Endothelial cell of umbilical vein (primary cell): ENCODE measurements at regions not wholly inside any gene's neighbourhood (a gene's known extent, or its start where the extent isn't known, plus 50 kb on each side); places are given as distances from the start of the nearest gene placed in this dataset.

Source experiments
- BruUV-seq: library from RNA; stranded (reverse); fragments of 400-500 nt; replicated peaks from 2 replicates; lab custom pipeline; 2021; lab: Mats Ljungman, UMichigan
- CTCF ChIA-PET: fragments of 300-600, 350-600 bp; sonication (Branson Sonifier 250); formaldehyde crosslinking; loops from one replicate; lab custom pipeline; 2021; ENCODE audit warnings: antibody characterized with exemption, inconsistent platforms; lab: Charles Lee
- POLR2A ChIA-PET: fragments of 300-600, 350-600 bp; sonication (Branson Sonifier 250); formaldehyde crosslinking; loops from one replicate; lab custom pipeline; 2021; ENCODE audit warnings: antibody characterized with exemption, inconsistent platforms; lab: Charles Lee
- DNase-seq: peaks from one replicate; pipeline ENCODE4 v3.0.0-alpha.2; 2011; ENCODE audit warnings: low read depth, low spot score
- FAIRE-seq: peaks from 2 replicates; lab custom pipeline; 2011; peaks lifted over from hg19 to GRCh38; lab: Jason Lieb, UNC
- H2AFZ ChIP-seq: 2 replicates; pipeline ENCODE4 v1.6.0; 2012; ENCODE audit warnings: low read depth, low read length, control low read depth, inconsistent platforms
- H3K27ac ChIP-seq: 2 replicates; pipeline ENCODE4 v1.5.1; 2011; ENCODE audit warnings: low read depth, mild to moderate bottlenecking, control low read depth, low read length, moderate library complexity; ENCODE audit not compliant: insufficient read depth
- H3K27me3 ChIP-seq, 2 experiments: 2 replicates each; pipeline versions ENCODE4 v1.6.0 to v1.6.1; 2011; ENCODE audit warnings: low read length in 2 of 2, mixed read lengths in 1 of 2; ENCODE audit not compliant: control insufficient read depth in 2 of 2, insufficient read depth in 2 of 2
- H3K36me3 ChIP-seq, 2 experiments: 2 replicates in 1 of 2; 3 replicates in 1 of 2; pipeline ENCODE4 v1.5.1; 2011; ENCODE audit warnings: low read length in 2 of 2, mild to moderate bottlenecking in 1 of 2, moderate library complexity in 1 of 2; ENCODE audit not compliant: control insufficient read depth in 2 of 2, insufficient read depth in 2 of 2; ENCODE audit errors: extremely low read depth in 1 of 2
- H3K4me1 ChIP-seq: 3 replicates; pipeline ENCODE4 v1.5.1; 2011; ENCODE audit warnings: mild to moderate bottlenecking, low read length; ENCODE audit not compliant: control insufficient read depth, insufficient read depth; ENCODE audit errors: extremely low read depth
- H3K4me2 ChIP-seq: 2 replicates; pipeline ENCODE4 v1.6.1; 2011; ENCODE audit warnings: low read length, control low read depth, mixed read lengths; ENCODE audit not compliant: insufficient read depth
- H3K4me3 ChIP-seq, 3 experiments: fragments of 200-600 bp in 1 of 3; sonication (generic), shearing (Covaris generic) in 1 of 3; replicated peaks in 1 of 3; 2 replicates each; pipeline ENCODE4 v1.5.1; 2011 to 2016; ENCODE audit warnings: control low read depth in 3 of 3, low read length in 3 of 3, mild to moderate bottlenecking in 2 of 3, inconsistent platforms in 1 of 3, low read depth in 1 of 3, moderate library complexity in 1 of 3; ENCODE audit not compliant: insufficient read depth in 1 of 3
- H3K79me2 ChIP-seq: 2 replicates; pipeline ENCODE4 v1.6.0; 2012; ENCODE audit warnings: low read length, inconsistent platforms; ENCODE audit not compliant: control insufficient read depth, insufficient read depth
- H3K9ac ChIP-seq: replicated peaks from 2 replicates; pipeline ENCODE3; 2011; ENCODE audit warnings: low read length, control low read depth; ENCODE audit not compliant: insufficient read depth; ENCODE audit errors: extremely low read depth
- H3K9me1 ChIP-seq: replicated peaks from 3 replicates; pipeline ENCODE4 v1.6.0; 2011; ENCODE audit warnings: mild to moderate bottlenecking, low read length; ENCODE audit not compliant: control insufficient read depth, insufficient read depth; ENCODE audit errors: extremely low read depth
- H3K9me3 ChIP-seq: replicated peaks from 2 replicates; pipeline ENCODE4 v1.5.1; 2012; ENCODE audit warnings: low read length, inconsistent platforms; ENCODE audit not compliant: control insufficient read depth, insufficient read depth
- H4K20me1 ChIP-seq: replicated peaks from 2 replicates; pipeline ENCODE3; 2011; ENCODE audit warnings: mild to moderate bottlenecking, low read length; ENCODE audit not compliant: control insufficient read depth, insufficient read depth; ENCODE audit errors: extremely low read depth
- EZH2 ChIP-seq: IDR thresholded peaks from 2 replicates; pipeline ENCODE4 v1.6.1; 2012; ENCODE audit warnings: borderline replicate concordance, low read depth, mild to moderate bottlenecking, moderate library complexity, low read length, inconsistent platforms; ENCODE audit not compliant: severe bottlenecking
- FOS ChIP-seq: IDR thresholded peaks from 2 replicates; pipeline ENCODE4 v1.6.1; 2011; ENCODE audit warnings: mild to moderate bottlenecking, low read length, moderate library complexity, borderline replicate concordance; ENCODE audit not compliant: insufficient read depth
- GATA2 ChIP-seq: IDR thresholded peaks from 2 replicates; pipeline ENCODE4 v1.7.0; 2011; ENCODE audit warnings: low read depth, mild to moderate bottlenecking, moderate library complexity, mixed read lengths, low read length; ENCODE audit not compliant: insufficient read length, insufficient read depth
- JUN ChIP-seq: IDR thresholded peaks from 2 replicates; pipeline ENCODE4 v1.6.1; 2011; ENCODE audit warnings: borderline replicate concordance, low read depth; ENCODE audit not compliant: insufficient read length, insufficient read depth
- POLR2AphosphoS5 ChIP-seq: IDR thresholded peaks from 2 replicates; pipeline ENCODE4 v1.6.1; 2012; ENCODE audit warnings: low read depth, mild to moderate bottlenecking, control low read depth, low read length, moderate library complexity; ENCODE audit not compliant: insufficient read depth
- dilution Hi-C: fragments of 300-500 bp; cut with MboI; formaldehyde crosslinking; loops from one replicate; pipeline ENCODE4 v1.15.0; 2019; ENCODE audit warnings: low sequenced_read_pairs; ENCODE audit not compliant: extremely low pct_ligation_motif_present
- intact Hi-C: fragments of 100-400 bp; cut with micrococcal nuclease; formaldehyde crosslinking; loops from one replicate; pipeline ENCODE4 v1.10.0; 2022
- TF ChIP-seq, protein P1 (sequence below): IDR thresholded peaks from 2 replicates; pipeline ENCODE4 v1.6.1; 2011; ENCODE audit not compliant: insufficient read depth, insufficient read length
- TF ChIP-seq, protein P2 (sequence below), 2 donors: IDR thresholded peaks; 1 replicate in 1 of 2; 2 replicates in 1 of 2; pipeline ENCODE4 v1.5.1; 2011; ENCODE audit warnings: low read length in 2 of 2, mild to moderate bottlenecking in 2 of 2, moderate library complexity in 2 of 2, control low read depth in 1 of 2, inconsistent platforms in 1 of 2, low read depth in 1 of 2; ENCODE audit not compliant: insufficient read depth in 1 of 2; ENCODE audit errors: extremely low read depth in 1 of 2

DNA sequence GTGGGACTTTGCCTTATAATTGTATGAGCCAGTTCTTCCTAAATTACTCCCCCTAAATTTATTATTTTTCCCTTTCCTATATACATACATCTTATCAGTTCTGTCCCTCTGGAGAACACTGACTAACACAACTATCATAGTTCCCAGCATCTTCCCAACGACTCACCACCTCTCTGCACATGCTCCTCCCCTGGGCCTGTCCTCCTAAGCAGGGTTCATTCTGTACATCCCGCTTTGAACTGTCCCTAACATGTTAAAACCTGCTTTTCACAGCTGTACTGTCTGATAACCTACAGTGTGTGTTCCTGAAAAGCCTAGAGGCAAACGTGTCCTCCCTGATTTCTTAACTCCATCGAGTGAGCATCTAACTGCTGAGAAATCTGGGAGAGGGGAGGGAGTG, 141.7 kb downstream of the EFNB2 start:
- no peak overlapping the region for H3K9ac ChIP-seq
- H3K79me2 ChIP-seq: no peaks in the 10 kb centered on the region
- FAIRE-seq (no peak), DNase-seq (no peak)
- no peaks in the 10 kb centered on the region for H3K9me3 ChIP-seq
- H3K27ac ChIP-seq: no peak overlapping the region
- dilution Hi-C loops: no loop called here
- CTCF ChIA-PET: no interaction called here
- peaks cover 2% of the 10 kb centered on the region for H3K9me1 ChIP-seq
- no peak overlapping the region for H3K4me2 ChIP-seq
- H3K36me3 ChIP-seq: no peaks in the 10 kb centered on the region
- H4K20me1 ChIP-seq: no peaks in the 10 kb centered on the region
- H3K4me3 ChIP-seq: no peak overlapping the region
- intact Hi-C loops: no loop called here
- TF ChIP-seq GATA2 (no peak), POLR2AphosphoS5 (no peak), JUN (no peak), FOS (no peak), EZH2 (no peak)
- TF ChIP-seq, protein P1, sequence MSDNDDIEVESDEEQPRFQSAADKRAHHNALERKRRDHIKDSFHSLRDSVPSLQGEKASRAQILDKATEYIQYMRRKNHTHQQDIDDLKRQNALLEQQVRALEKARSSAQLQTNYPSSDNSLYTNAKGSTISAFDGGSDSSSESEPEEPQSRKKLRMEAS: no peak
- TF ChIP-seq, protein P2, sequence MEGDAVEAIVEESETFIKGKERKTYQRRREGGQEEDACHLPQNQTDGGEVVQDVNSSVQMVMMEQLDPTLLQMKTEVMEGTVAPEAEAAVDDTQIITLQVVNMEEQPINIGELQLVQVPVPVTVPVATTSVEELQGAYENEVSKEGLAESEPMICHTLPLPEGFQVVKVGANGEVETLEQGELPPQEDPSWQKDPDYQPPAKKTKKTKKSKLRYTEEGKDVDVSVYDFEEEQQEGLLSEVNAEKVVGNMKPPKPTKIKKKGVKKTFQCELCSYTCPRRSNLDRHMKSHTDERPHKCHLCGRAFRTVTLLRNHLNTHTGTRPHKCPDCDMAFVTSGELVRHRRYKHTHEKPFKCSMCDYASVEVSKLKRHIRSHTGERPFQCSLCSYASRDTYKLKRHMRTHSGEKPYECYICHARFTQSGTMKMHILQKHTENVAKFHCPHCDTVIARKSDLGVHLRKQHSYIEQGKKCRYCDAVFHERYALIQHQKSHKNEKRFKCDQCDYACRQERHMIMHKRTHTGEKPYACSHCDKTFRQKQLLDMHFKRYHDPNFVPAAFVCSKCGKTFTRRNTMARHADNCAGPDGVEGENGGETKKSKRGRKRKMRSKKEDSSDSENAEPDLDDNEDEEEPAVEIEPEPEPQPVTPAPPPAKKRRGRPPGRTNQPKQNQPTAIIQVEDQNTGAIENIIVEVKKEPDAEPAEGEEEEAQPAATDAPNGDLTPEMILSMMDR (IDR thresholded peaks at IDR 0.05; ENCODE audit: extremely low read depth in 1 of 2, insufficient read depth in 1 of 2, low read depth in 1 of 2, low read length in 2 of 2): no peak
- H2AFZ ChIP-seq: no peak overlapping the region
- no TSS peak for BruUV-seq
- H3K4me1 ChIP-seq: no peaks in the 10 kb centered on the region
- no peaks in the 10 kb centered on the region for H3K27me3 ChIP-seq
- POLR2A ChIA-PET: no interaction called here
